Stimulated activated naive CD8-positive, alpha-beta T cell treated with anti-CD3 and anti-CD28 coated beads, Interleukin-15, amount 100 ng/mL, for 72 hours (primary cell): ENCODE measurements at regions not wholly inside any gene's neighbourhood (a gene's known extent, or its start where the extent isn't known, plus 50 kb on each side); places are given as distances from the start of the nearest gene placed in this dataset.

ENCODE experiments used
- ATAC-seq: fragments of 150-1000 bp; cut with Tn5 transposase; 2 replicates; pipeline ENCODE4 v1.10.0; 2021; ENCODE audit warnings: mild to moderate bottlenecking, moderate library complexity
- DNase-seq, 2 donors: peaks; one replicate each; pipeline ENCODE4 v3.0.0; 2021 to 2022
- H3K27ac Mint-ChIP-seq, 2 donors: one replicate each; pipeline ENCODE4 v1.8.0; 2022; ENCODE audit warnings: mild to moderate bottlenecking in 2 of 2, mixed read lengths in 2 of 2, moderate library complexity in 2 of 2
- H3K27me3 Mint-ChIP-seq: one replicate; pipeline ENCODE4 v1.8.0; 2022; ENCODE audit warnings: mixed read lengths
- H3K4me1 Mint-ChIP-seq: one replicate; pipeline ENCODE4 v1.8.0; 2022; ENCODE audit warnings: mild to moderate bottlenecking, mixed read lengths
- H3K4me3 Mint-ChIP-seq, 2 donors: one replicate each; pipeline ENCODE4 v1.8.0; 2022; ENCODE audit warnings: mild to moderate bottlenecking in 2 of 2, mixed read lengths in 2 of 2, moderate library complexity in 1 of 2
- H3K9me3 Mint-ChIP-seq, 2 donors: one replicate each; pipeline ENCODE4 v1.8.0; 2022; ENCODE audit warnings: mixed read lengths in 2 of 2

GRCh38 chr9:26331223-26331622, 561.4 kb downstream of the CAAP1 start:
- DNase-seq (no peak), ATAC-seq (no peak)
- Mint-ChIP-seq H3K4me3 (no peak overlapping the region), H3K27ac (no peak overlapping the region), H3K27me3 (no peaks in the 10 kb centered on the region), H3K9me3 (peaks cover 5 to 6% of the 10 kb centered on the region in 2 donors), H3K4me1 (no peaks in the 10 kb centered on the region)

DNA sequence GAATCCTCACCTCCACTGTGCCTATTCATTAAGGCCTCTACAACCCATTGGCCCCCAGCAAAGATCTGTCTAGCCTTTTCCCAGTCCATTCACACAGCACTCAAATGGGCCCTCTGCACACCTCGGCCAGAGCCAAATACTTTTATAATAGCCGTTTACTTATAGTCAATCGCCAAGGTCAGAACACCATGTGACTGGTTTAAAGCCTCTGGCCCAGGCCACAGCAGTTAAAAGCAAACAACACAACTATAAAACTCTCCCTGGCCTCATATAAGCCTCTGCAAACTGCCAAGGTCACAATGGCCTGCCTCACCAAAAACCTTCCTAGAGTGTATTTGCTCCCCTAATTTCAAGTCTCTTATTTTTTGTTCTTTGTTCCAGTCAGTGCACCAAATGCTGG, 562.6 kb downstream of the CAAP1 start:
- H3K27me3 Mint-ChIP-seq: no peaks in the 10 kb centered on the region
- no peak overlapping the region for H3K4me3 Mint-ChIP-seq
- DNase-seq: no peak
- no peak overlapping the region for H3K27ac Mint-ChIP-seq
- H3K9me3 Mint-ChIP-seq: peaks cover 5 to 6% of the 10 kb centered on the region in 2 donors
- ATAC-seq: no peak
- no peaks in the 10 kb centered on the region for H3K4me1 Mint-ChIP-seq

DNA sequence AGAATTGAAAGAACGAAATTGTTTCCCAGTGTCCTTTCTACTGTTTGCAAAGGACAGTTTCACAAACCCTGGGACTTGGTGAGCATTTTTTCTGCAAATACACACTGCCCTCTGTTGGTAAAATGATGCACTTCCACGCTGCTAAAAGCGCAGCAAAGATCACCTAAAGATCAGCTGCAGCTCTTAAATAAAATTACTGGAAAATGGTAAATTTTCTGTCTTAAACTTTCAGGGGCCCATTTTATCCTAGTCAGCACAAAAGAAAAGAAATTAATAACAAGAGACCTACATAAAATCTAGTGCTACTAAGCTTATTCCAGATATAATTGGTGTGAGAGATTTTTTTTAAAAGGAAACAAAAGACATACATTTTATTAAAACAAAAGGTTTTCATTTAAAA, 566.0 kb downstream of the CAAP1 start:
- Mint-ChIP-seq H3K4me3 (no peak overlapping the region), H3K27me3 (no peaks in the 10 kb centered on the region), H3K4me1 (no peaks in the 10 kb centered on the region), H3K27ac (no peak overlapping the region), H3K9me3 (peaks cover 12 to 20% of the 10 kb centered on the region in 2 donors)
- DNase-seq (peak in 1 of 2 donors; percentile 1), ATAC-seq (no peak)

DNA sequence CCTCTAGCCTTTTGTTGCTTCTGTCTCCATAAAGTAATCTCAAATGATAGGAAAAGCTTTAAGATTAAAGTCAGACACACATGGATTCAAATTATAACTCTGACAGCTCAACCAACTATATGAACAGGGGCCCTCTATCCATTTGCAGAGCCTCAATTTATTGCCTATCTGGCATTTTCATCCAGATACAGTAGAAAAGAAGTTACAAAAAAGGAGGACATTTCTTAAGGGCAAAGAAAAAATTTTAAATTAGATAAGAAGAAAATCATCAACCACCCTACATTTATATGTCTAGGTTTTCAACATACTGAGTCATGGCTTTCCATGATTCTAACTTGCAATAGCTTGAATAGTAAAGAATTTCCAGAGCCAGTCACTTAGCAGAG, 567.2 kb downstream of the CAAP1 start:
- Mint-ChIP-seq H3K27ac (no peak overlapping the region), H3K4me3 (no peak overlapping the region), H3K27me3 (no peaks in the 10 kb centered on the region), H3K9me3 (peaks cover 12 to 20% of the 10 kb centered on the region in 2 donors), H3K4me1 (no peaks in the 10 kb centered on the region)
- ATAC-seq: no peak
- DNase-seq: no peak

GRCh38 chr9:26324786-26325443, 567.7 kb downstream of the CAAP1 start:
- H3K27ac Mint-ChIP-seq: no peak overlapping the region
- no peaks in the 10 kb centered on the region for H3K27me3 Mint-ChIP-seq
- H3K9me3 Mint-ChIP-seq: peaks cover 12 to 20% of the 10 kb centered on the region in 2 donors
- no peak overlapping the region for H3K4me3 Mint-ChIP-seq
- no peak for DNase-seq
- H3K4me1 Mint-ChIP-seq: no peaks in the 10 kb centered on the region
- ATAC-seq: no peak

GRCh38 chr9:26321935-26322334, 570.7 kb downstream of the CAAP1 start:
- H3K27ac Mint-ChIP-seq: no peak overlapping the region
- H3K9me3 Mint-ChIP-seq: peaks cover 11 to 15% of the 10 kb centered on the region in 2 donors
- H3K4me3 Mint-ChIP-seq: no peak overlapping the region
- DNase-seq (no peak), ATAC-seq (no peak)
- H3K4me1 Mint-ChIP-seq: no peaks in the 10 kb centered on the region
- no peaks in the 10 kb centered on the region for H3K27me3 Mint-ChIP-seq

DNA sequence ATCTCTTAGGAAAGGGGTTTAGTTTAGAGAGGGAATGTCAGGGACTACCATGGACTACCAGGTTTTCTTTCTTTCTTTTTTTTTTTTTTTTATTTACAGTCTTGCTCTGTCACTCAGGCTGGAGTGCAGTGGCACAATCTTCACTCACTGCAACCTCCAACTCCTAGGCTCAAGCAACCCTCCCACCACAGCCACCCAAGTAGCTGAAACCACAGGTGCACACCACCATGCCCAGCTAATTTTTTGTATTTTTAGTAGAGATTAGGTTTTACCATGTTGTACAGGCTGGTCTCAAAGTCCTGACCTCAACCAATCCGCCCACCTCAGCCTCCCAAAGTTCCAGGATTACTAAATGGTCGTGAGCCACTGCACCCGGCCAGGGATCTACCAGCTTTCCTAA, 572.7 kb downstream of the CAAP1 start:
- no peak for DNase-seq
- Mint-ChIP-seq H3K27ac (no peak overlapping the region), H3K4me1 (no peaks in the 10 kb centered on the region), H3K27me3 (no peaks in the 10 kb centered on the region), H3K9me3 (peaks cover 11 to 15% of the 10 kb centered on the region in 2 donors), H3K4me3 (no peak overlapping the region)
- no peak for ATAC-seq

DNA sequence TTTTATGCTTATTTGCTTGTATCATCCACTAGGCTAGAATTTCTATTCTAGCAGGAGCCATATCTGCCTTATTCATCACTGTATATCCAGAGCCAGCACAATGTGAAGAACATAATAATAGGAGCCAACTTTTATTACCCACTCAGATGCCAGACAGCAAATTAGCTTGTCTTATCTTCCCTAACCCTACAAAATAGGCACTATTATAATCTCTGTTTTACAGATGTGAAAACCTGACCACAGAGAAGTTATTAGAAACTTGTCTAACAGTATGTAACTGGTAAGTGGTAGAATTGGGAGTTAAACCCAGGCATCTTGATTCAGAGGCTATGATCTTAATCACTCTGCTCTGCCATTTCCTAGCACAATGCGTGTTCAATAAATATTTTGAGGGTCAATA, 579.5 kb downstream of the CAAP1 start:
- DNase-seq (no peak), ATAC-seq (no peak)
- no peaks in the 10 kb centered on the region for H3K4me1 Mint-ChIP-seq
- no peak overlapping the region for H3K27ac Mint-ChIP-seq
- no peaks in the 10 kb centered on the region for H3K27me3 Mint-ChIP-seq
- peaks cover 0 to 14% of the 10 kb centered on the region in 2 donors for H3K9me3 Mint-ChIP-seq
- no peak overlapping the region for H3K4me3 Mint-ChIP-seq

GRCh38 chr9:26311463-26311995, 581.1 kb downstream of the CAAP1 start:
- Mint-ChIP-seq H3K9me3 (peaks cover 0 to 19% of the 10 kb centered on the region in 2 donors), H3K27me3 (no peaks in the 10 kb centered on the region), H3K4me1 (no peaks in the 10 kb centered on the region), H3K4me3 (no peak overlapping the region), H3K27ac (no peak overlapping the region)
- ATAC-seq (no peak), DNase-seq (no peak)

DNA sequence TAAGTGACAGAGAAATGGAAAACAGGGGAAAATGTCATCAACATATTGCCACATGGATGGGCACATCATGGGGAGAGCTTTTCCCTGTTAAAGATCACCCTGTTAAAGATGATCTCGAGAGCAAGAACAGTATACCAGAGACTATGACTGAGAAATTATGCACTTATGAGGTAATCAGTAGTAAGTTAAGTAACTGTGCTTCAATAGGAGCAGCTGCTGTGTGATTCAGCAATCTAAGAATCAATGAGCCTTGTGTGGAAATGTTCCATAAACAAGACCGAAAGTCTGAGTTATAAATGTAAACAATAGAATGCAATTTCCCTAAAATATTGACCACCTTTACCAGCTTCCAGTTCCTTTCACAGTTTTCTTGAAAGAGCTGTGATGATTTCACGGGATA, 582.3 kb downstream of the CAAP1 start:
- DNase-seq (no peak), ATAC-seq (no peak)
- H3K9me3 Mint-ChIP-seq: peaks cover 0 to 19% of the 10 kb centered on the region in 2 donors
- H3K4me1 Mint-ChIP-seq: no peaks in the 10 kb centered on the region
- H3K27me3 Mint-ChIP-seq: no peaks in the 10 kb centered on the region
- no peak overlapping the region for H3K4me3 Mint-ChIP-seq
- no peak overlapping the region for H3K27ac Mint-ChIP-seq

DNA sequence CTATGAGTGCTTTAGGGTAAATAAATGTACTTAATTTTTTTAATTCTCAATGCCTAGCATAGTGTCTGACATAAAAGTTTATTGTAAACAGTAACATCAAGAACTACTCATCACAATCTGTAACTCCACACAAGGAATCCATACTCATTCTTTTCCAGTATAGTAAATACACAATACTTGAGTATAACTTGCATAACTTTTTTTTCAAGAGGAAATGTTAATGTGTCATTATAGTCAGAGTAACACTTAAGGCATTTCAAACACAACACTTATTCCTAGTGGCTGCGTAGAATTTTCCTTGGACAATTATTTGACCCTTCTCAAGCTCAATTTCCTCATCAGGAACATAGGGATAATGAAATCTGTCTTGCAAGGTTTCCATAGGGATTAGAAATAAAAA, 584.3 kb downstream of the CAAP1 start:
- H3K9me3 Mint-ChIP-seq: peaks cover 0 to 14% of the 10 kb centered on the region in 2 donors
- H3K4me3 Mint-ChIP-seq: no peak overlapping the region
- H3K27ac Mint-ChIP-seq: no peak overlapping the region
- H3K4me1 Mint-ChIP-seq: no peaks in the 10 kb centered on the region
- ATAC-seq (no peak), DNase-seq (no peak)
- H3K27me3 Mint-ChIP-seq: no peaks in the 10 kb centered on the region

DNA sequence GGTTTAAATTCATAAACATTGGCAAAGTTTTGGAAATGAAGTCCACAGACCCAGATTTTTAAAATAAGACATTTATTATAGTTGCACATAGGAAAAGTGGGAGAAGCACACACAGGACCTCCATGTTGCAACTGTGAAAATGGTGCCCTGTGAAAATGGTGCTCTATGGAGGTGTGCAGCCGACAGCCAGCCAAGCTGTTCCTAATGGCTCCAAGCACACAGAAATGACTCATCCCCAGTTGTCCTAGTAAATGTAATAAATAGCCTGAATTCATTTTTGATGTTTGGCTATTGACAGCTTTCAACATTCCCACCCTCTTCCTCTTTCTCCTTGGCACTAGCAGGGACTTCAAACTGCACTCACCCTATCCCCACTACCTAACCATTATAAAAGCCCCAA, 590.9 kb downstream of the CAAP1 start:
- Mint-ChIP-seq H3K9me3 (peaks cover 0 to 6% of the 10 kb centered on the region in 2 donors), H3K27me3 (no peaks in the 10 kb centered on the region), H3K4me1 (no peaks in the 10 kb centered on the region), H3K4me3 (no peak overlapping the region), H3K27ac (no peak overlapping the region)
- ATAC-seq (no peak), DNase-seq (no peak)

GRCh38 chr9:26301046-26301445, 591.6 kb downstream of the CAAP1 start:
- no peak overlapping the region for H3K27ac Mint-ChIP-seq
- peaks cover 0 to 6% of the 10 kb centered on the region in 2 donors for H3K9me3 Mint-ChIP-seq
- no peak overlapping the region for H3K4me3 Mint-ChIP-seq
- ATAC-seq (no peak), DNase-seq (no peak)
- H3K4me1 Mint-ChIP-seq: no peaks in the 10 kb centered on the region
- H3K27me3 Mint-ChIP-seq: no peaks in the 10 kb centered on the region

DNA sequence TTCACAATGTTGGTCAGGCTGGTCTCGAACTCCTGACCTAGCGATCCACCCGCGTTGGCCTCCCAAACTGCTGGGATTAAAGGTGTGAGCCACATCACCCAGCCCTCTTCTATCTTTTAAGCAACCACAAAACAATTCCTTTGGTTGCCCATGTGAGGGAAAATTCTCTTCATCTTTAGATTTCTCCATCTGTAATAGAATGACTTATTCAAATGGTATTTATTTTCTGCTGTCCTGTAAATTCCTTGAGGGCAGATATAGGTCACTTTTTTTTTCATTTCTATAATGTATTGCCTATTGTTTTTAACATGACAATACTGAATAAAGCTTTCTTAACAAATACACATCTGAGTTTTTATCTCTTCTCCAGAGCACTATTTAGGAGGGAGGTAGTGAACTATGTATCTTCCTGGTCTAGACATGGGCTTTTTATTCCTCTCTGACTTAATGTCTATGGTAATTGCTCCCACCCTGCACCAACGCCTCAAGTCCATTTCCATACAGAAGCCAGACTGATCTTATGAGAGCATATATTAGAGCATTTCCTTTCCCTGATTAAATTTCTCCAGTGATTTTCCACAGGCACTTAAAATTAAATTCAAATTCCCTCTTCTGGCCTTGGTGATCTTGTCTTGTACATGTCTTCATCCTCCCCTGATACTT, 595.6 kb downstream of the CAAP1 start:
- DNase-seq (no peak), ATAC-seq (no peak)
- Mint-ChIP-seq H3K27ac (no peak overlapping the region), H3K4me3 (no peak overlapping the region), H3K27me3 (no peaks in the 10 kb centered on the region), H3K9me3 (peaks cover 0 to 6% of the 10 kb centered on the region in 2 donors), H3K4me1 (no peaks in the 10 kb centered on the region)

DNA sequence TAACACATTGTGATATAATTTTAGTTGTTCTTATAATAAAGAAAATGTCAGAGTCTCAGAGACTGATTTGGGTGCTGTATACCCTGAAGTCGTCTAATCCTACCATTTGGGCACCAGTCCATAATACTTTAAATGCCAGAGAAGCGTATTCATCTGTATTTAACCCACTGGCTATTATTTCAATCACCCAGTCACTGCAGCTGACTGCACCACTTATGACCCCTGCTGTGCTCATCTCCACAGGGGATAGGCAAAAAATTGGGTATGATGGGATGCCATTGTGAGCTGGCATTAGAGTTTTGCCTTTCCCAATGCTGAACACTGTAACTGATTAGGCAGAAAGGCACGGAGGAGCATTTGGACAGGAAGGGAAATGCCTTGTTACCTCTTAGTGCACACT, 599.7 kb downstream of the CAAP1 start:
- no peak for DNase-seq
- ATAC-seq: no peak
- Mint-ChIP-seq H3K4me1 (no peaks in the 10 kb centered on the region), H3K4me3 (no peak overlapping the region), H3K9me3 (peaks cover 19 to 23% of the 10 kb centered on the region in 2 donors), H3K27ac (no peak overlapping the region), H3K27me3 (no peaks in the 10 kb centered on the region)

DNA sequence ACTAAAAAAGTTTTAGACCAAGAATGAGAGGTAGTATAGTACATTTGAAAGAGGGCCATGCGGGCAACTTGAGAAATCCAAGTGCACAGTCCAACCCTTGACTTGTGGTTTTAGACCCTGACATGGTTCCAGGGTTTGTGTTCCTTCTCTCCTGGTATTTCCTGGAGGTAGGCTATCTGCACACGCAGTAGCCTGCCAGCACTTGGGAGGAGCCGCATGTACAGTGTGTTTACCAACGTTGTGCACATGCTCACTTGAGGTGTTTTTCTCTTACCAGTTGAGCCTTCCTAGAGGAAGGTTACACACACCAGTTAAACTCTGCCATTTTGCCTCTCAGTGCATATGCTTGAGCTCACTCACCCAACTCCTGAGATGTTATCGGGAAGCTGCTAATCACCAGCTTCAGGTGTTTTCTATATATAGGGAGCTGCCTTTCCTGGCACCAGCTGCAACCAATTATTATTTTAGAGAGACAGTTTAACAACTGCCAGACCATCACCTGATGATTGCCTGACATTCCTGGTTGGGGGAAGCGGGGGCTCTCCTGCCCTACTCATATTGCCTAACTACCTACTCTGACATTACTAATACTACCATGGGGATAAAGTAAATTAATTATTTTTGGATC, 593.4 kb upstream of the TUSC1 start:
- Mint-ChIP-seq H3K9me3 (peaks cover 3 to 8% of the 10 kb centered on the region in 2 donors), H3K4me3 (no peak overlapping the region), H3K27ac (no peak overlapping the region), H3K27me3 (no peaks in the 10 kb centered on the region), H3K4me1 (no peaks in the 10 kb centered on the region)
- DNase-seq: no peak
- ATAC-seq: no peak
